ENCODE measurements at regions not wholly inside any gene's neighbourhood (a gene's known extent, or its start where the extent isn't known, plus 50 kb on each side); places are given as distances from the start of the nearest gene placed in this dataset.

DNA sequence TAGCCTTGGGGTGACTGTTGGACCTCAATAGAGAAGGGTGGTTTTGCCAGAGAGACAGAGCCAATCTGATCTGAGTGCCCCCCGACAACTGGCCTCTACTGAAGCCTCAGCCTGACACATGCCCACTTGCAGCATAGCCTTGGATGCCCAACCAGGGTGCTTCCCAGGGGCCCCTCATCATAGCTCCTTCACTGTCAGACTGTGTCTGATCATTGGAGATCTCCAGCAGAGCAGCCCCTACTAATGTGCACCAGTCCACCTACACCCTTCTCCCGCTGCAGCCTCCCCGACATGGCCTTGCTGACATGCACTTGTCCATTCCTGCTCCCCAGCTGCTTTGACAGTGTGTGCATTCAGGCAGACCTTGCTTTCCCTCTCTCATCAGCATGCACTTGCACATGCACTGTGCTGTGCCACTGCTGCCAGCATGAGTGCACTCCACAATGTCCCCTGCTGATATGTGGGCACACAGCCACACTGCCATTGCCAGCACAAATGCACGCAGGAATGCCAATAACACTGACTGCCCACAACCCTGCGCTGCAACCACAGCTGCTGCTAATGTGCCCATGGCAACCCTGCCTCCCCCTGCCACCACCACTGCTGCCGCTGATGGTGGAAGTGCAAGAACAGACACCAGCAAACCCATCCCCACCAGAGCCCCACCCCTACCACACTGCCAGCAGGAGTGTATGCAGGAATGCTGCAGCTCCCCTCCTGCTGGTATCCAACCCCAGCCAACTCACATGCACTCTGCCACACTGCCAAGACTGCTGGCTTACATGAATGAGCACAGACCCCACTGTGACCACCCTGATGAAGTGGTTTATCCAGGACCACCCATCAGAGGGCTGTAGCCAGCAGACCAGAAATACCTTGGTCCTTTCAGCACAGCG lies 68.1 kb upstream of the ZMAT1 start:
- intact Hi-C loops (cut with DNase I) = no loop called here
- Histone ChIP-seq H3K9me3 (peaks cover 0 to 25% (median 0%) of the 10 kb centered on the region in 11 donors), H3K4me3 (no peak overlapping the region), H3K27ac (no peak overlapping the region), H3K36me3 (no peaks in the 10 kb centered on the region), H3K27me3 (no peaks in the 10 kb centered on the region), H3K4me1 (no peaks in the 10 kb centered on the region)
- DNase-seq (no peak), ATAC-seq (no peak)
- 66 to 83% methylated on average over 6 to 7 of the region's 7 CpGs for WGBS, 2 donors
- TF ChIP-seq CTCF (IDR thresholded peaks at IDR 0.05) = no peak

GRCh38 chrX:101993335-101993734 lies 61.5 kb upstream of the ZMAT1 start:
- ATAC-seq (no peak), DNase-seq (no peak)
- intact Hi-C loops (cut with DNase I) = no loop called here
- 86 to 87% methylated on average over 2 of the region's 2 CpGs for WGBS, 2 donors
- no peak for TF ChIP-seq CTCF (IDR thresholded peaks at IDR 0.05)
- Histone ChIP-seq H3K4me1 (no peaks in the 10 kb centered on the region), H3K27me3 (peaks cover 0 to 14% (median 0%) of the 10 kb centered on the region in 7 donors), H3K9me3 (peaks cover 0 to 3% (median 0%) of the 10 kb centered on the region in 11 donors), H3K27ac (no peak overlapping the region), H3K4me3 (no peak overlapping the region), H3K36me3 (no peaks in the 10 kb centered on the region)

DNA sequence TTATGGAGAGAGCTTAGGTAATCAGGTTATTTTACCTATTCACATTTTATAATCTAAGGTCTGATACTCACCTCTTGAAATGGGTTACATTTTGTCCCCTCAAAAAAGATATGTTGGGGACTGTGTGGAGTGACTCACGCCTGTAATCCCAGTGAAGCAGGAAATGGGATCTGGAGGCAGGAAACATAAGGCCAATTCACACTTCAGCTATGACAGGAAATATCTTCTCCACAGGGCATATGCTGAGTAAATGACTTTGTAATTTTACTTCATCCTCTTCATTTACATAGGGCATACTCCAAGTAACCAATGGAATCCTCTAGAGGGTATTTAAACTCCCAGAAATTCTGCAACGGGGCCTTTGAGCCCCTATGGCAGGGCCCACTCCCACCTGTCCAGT lies 54.8 kb upstream of the ZMAT1 start:
- TF ChIP-seq CTCF (IDR thresholded peaks at IDR 0.05) = no peak
- WGBS, 2 donors = 35 to 45% methylated on average over 2 of the region's 2 CpGs

More for the DNA sequence above, 54.8 kb upstream of the ZMAT1 start:
- Histone ChIP-seq H3K9me3 (no peaks in the 10 kb centered on the region), H3K4me3 (no peak overlapping the region), H3K36me3 (no peaks in the 10 kb centered on the region), H3K27ac (no peak overlapping the region), H3K27me3 (peaks cover 0 to 8% (median 0%) of the 10 kb centered on the region in 7 donors), H3K4me1 (no peaks in the 10 kb centered on the region)
- ATAC-seq (no peak), DNase-seq (no peak)
- intact Hi-C loops (cut with DNase I) = no loop called here

Data from heart right ventricle (tissue), 16 donors.